ENCODE measurements at regions not wholly inside any gene's neighbourhood (a gene's known extent, or its start where the extent isn't known, plus 50 kb on each side); places are given as distances from the start of the nearest gene placed in this dataset.

- WGBS, result 92% methylated on average over 3 of the region's 4 CpGs
Measured at GRCh38 chr22:42188808-42189447, 58.3 kb upstream of the CYP2D6 start.

GRCh38 chr22:42187646-42188045 is 57.0 kb upstream of the CYP2D6 start:
- Histone ChIP-seq H3K4me2 (ENCODE audit: low read length, poor library complexity, severe bottlenecking) (no peak overlapping the region), H3K4me3 (ENCODE audit: insufficient read depth in 1 of 2, low read depth in 1 of 2, low read length in 2 of 2) (no peak overlapping the region), H3K14ac (ENCODE audit: low read length in 2 of 2) (no peak overlapping the region), H3K18ac (ENCODE audit: low read depth in 1 of 2, low read length in 2 of 2) (no peak overlapping the region), H3K27me3 (ENCODE audit: control insufficient read depth in 1 of 2, insufficient read depth in 1 of 2, low read length in 2 of 2) (no peaks in the 10 kb centered on the region), H3K36me3 (ENCODE audit: control insufficient read depth in 1 of 2, insufficient read depth in 2 of 2, low read depth in 1 of 2, low read length in 2 of 2) (peaks cover 0 to 3% of the 10 kb centered on the region in 2 experiments), H2BK120ac (ENCODE audit: low read depth, low read length) (no peak overlapping the region), H3K79me1 (replicated peaks; ENCODE audit: low read length, poor library complexity, severe bottlenecking) (peaks cover 45% of the 10 kb centered on the region), H4K91ac (ENCODE audit: low read length) (no peak overlapping the region), H4K8ac (ENCODE audit: low read length) (no peak overlapping the region), H2AK5ac (ENCODE audit: low read length, severe bottlenecking) (no peak overlapping the region), H3K27ac (ENCODE audit: low read length, poor library complexity, severe bottlenecking) (no peak overlapping the region), H2BK15ac (ENCODE audit: low read depth, poor library complexity, severe bottlenecking) (no peak overlapping the region), H3K4ac (ENCODE audit: low read depth in 1 of 2, low read length in 2 of 2) (no peak overlapping the region), H3K9me3 (ENCODE audit: control insufficient read depth, low read length) (no peaks in the 10 kb centered on the region), H3K4me1 (ENCODE audit: control insufficient read depth, insufficient read depth, low read depth, low read length) (peaks cover 6% of the 10 kb centered on the region), H2AFZ (ENCODE audit: low read depth, low read length) (no peak overlapping the region), H2BK12ac (ENCODE audit: low read length in 2 of 2) (no peak overlapping the region), H3K23ac (ENCODE audit: low read length in 2 of 2) (no peak overlapping the region), H2BK5ac (ENCODE audit: low read depth, low read length, poor library complexity, severe bottlenecking) (no peak overlapping the region), H3K9ac (ENCODE audit: low read length) (no peak overlapping the region)
- 91% methylated on average over 3 of the region's 3 CpGs for WGBS
- no peak for DNase-seq

More at GRCh38 chr22:42188808-42189447, 58.3 kb upstream of the CYP2D6 start:
- Histone ChIP-seq H4K8ac (ENCODE audit: low read length) (no peak overlapping the region), H3K18ac (ENCODE audit: low read depth in 1 of 2, low read length in 2 of 2) (no peak overlapping the region), H2AK5ac (ENCODE audit: low read length, severe bottlenecking) (no peak overlapping the region), H3K79me1 (replicated peaks; ENCODE audit: low read length, poor library complexity, severe bottlenecking) (peaks cover 45% of the 10 kb centered on the region), H3K4me3 (ENCODE audit: insufficient read depth in 1 of 2, low read depth in 1 of 2, low read length in 2 of 2) (no peak overlapping the region), H3K4me1 (ENCODE audit: control insufficient read depth, insufficient read depth, low read depth, low read length) (peaks cover 6% of the 10 kb centered on the region), H3K9ac (ENCODE audit: low read length) (no peak overlapping the region), H3K4me2 (ENCODE audit: low read length, poor library complexity, severe bottlenecking) (no peak overlapping the region), H3K23ac (ENCODE audit: low read length in 2 of 2) (no peak overlapping the region), H3K36me3 (ENCODE audit: control insufficient read depth in 1 of 2, insufficient read depth in 2 of 2, low read depth in 1 of 2, low read length in 2 of 2) (peaks cover 0 to 3% of the 10 kb centered on the region in 2 experiments), H3K27ac (ENCODE audit: low read length, poor library complexity, severe bottlenecking) (no peak overlapping the region), H2BK12ac (ENCODE audit: low read length in 2 of 2) (no peak overlapping the region), H2AFZ (ENCODE audit: low read depth, low read length) (no peak overlapping the region), H4K91ac (ENCODE audit: low read length) (no peak overlapping the region), H3K14ac (ENCODE audit: low read length in 2 of 2) (no peak overlapping the region), H2BK5ac (ENCODE audit: low read depth, low read length, poor library complexity, severe bottlenecking) (no peak overlapping the region), H2BK120ac (ENCODE audit: low read depth, low read length) (no peak overlapping the region), H3K27me3 (ENCODE audit: control insufficient read depth in 1 of 2, insufficient read depth in 1 of 2, low read length in 2 of 2) (no peaks in the 10 kb centered on the region), H2BK15ac (ENCODE audit: low read depth, poor library complexity, severe bottlenecking) (no peak overlapping the region), H3K9me3 (ENCODE audit: control insufficient read depth, low read length) (no peaks in the 10 kb centered on the region), H3K4ac (ENCODE audit: low read depth in 1 of 2, low read length in 2 of 2) (no peak overlapping the region)
- peak; percentile 16 for DNase-seq

GRCh38 chr22:42185915-42186439 is 55.4 kb upstream of the CYP2D6 start:
- Histone ChIP-seq H3K4me2 (ENCODE audit: low read length, poor library complexity, severe bottlenecking) (no peak overlapping the region), H3K4me1 (ENCODE audit: control insufficient read depth, insufficient read depth, low read depth, low read length) (peaks cover 10% of the 10 kb centered on the region), H3K4ac (ENCODE audit: low read depth in 1 of 2, low read length in 2 of 2) (no peak overlapping the region), H3K79me1 (replicated peaks; ENCODE audit: low read length, poor library complexity, severe bottlenecking) (peaks cover 49% of the 10 kb centered on the region), H3K9me3 (ENCODE audit: control insufficient read depth, low read length) (no peaks in the 10 kb centered on the region), H3K23ac (ENCODE audit: low read length in 2 of 2) (no peak overlapping the region), H3K18ac (ENCODE audit: low read depth in 1 of 2, low read length in 2 of 2) (no peak overlapping the region), H3K4me3 (ENCODE audit: insufficient read depth in 1 of 2, low read depth in 1 of 2, low read length in 2 of 2) (no peak overlapping the region), H4K91ac (ENCODE audit: low read length) (no peak overlapping the region), H2BK12ac (ENCODE audit: low read length in 2 of 2) (no peak overlapping the region), H3K36me3 (ENCODE audit: control insufficient read depth in 1 of 2, insufficient read depth in 2 of 2, low read depth in 1 of 2, low read length in 2 of 2) (peaks cover 0 to 3% of the 10 kb centered on the region in 2 experiments), H3K27me3 (ENCODE audit: control insufficient read depth in 1 of 2, insufficient read depth in 1 of 2, low read length in 2 of 2) (no peaks in the 10 kb centered on the region), H3K27ac (ENCODE audit: low read length, poor library complexity, severe bottlenecking) (no peak overlapping the region), H3K14ac (ENCODE audit: low read length in 2 of 2) (no peak overlapping the region), H2AFZ (ENCODE audit: low read depth, low read length) (no peak overlapping the region), H2AK5ac (ENCODE audit: low read length, severe bottlenecking) (no peak overlapping the region), H3K9ac (ENCODE audit: low read length) (no peak overlapping the region), H4K8ac (ENCODE audit: low read length) (no peak overlapping the region), H2BK15ac (ENCODE audit: low read depth, poor library complexity, severe bottlenecking) (no peak overlapping the region), H2BK5ac (ENCODE audit: low read depth, low read length, poor library complexity, severe bottlenecking) (no peak overlapping the region), H2BK120ac (ENCODE audit: low read depth, low read length) (no peak overlapping the region)
- DNase-seq, result no peak
- WGBS, result 100% methylated on average over 2 of the region's 2 CpGs

GRCh38 chr22:42184852-42185251 is 54.2 kb upstream of the CYP2D6 start:
- Histone ChIP-seq H3K27ac (ENCODE audit: low read length, poor library complexity, severe bottlenecking) (no peak overlapping the region), H2BK12ac (ENCODE audit: low read length in 2 of 2) (no peak overlapping the region), H4K8ac (ENCODE audit: low read length) (no peak overlapping the region), H3K4me1 (ENCODE audit: control insufficient read depth, insufficient read depth, low read depth, low read length) (peaks cover 12% of the 10 kb centered on the region), H3K18ac (ENCODE audit: low read depth in 1 of 2, low read length in 2 of 2) (no peak overlapping the region), H3K4ac (ENCODE audit: low read depth in 1 of 2, low read length in 2 of 2) (no peak overlapping the region), H3K9ac (ENCODE audit: low read length) (no peak overlapping the region), H4K91ac (ENCODE audit: low read length) (no peak overlapping the region), H3K14ac (ENCODE audit: low read length in 2 of 2) (no peak overlapping the region), H3K4me3 (ENCODE audit: insufficient read depth in 1 of 2, low read depth in 1 of 2, low read length in 2 of 2) (no peak overlapping the region), H3K23ac (ENCODE audit: low read length in 2 of 2) (no peak overlapping the region), H3K4me2 (ENCODE audit: low read length, poor library complexity, severe bottlenecking) (no peak overlapping the region), H2AK5ac (ENCODE audit: low read length, severe bottlenecking) (no peak overlapping the region), H3K79me1 (replicated peaks; ENCODE audit: low read length, poor library complexity, severe bottlenecking) (peaks cover 45% of the 10 kb centered on the region), H2BK120ac (ENCODE audit: low read depth, low read length) (no peak overlapping the region), H3K27me3 (ENCODE audit: control insufficient read depth in 1 of 2, insufficient read depth in 1 of 2, low read length in 2 of 2) (no peaks in the 10 kb centered on the region), H2BK15ac (ENCODE audit: low read depth, poor library complexity, severe bottlenecking) (no peak overlapping the region), H3K9me3 (ENCODE audit: control insufficient read depth, low read length) (no peaks in the 10 kb centered on the region), H2BK5ac (ENCODE audit: low read depth, low read length, poor library complexity, severe bottlenecking) (no peak overlapping the region), H3K36me3 (ENCODE audit: control insufficient read depth in 1 of 2, insufficient read depth in 2 of 2, low read depth in 1 of 2, low read length in 2 of 2) (peaks cover 0 to 3% of the 10 kb centered on the region in 2 experiments), H2AFZ (ENCODE audit: low read depth, low read length) (no peak overlapping the region)
- DNase-seq, result no peak
- 92% methylated on average over 4 of the region's 4 CpGs for WGBS
